Naive thymus-derived CD4-positive, alpha-beta T cell (primary cell): ENCODE measurements at regions not wholly inside any gene's neighbourhood (a gene's known extent, or its start where the extent isn't known, plus 50 kb on each side); places are given as distances from the start of the nearest gene placed in this dataset.

Source experiments
- ATAC-seq: fragments of 150-1000 bp; cut with Tn5 transposase; 2 replicates; pipeline ENCODE4 v1.10.0; 2021; ENCODE audit warnings: mild to moderate bottlenecking, moderate library complexity
- CTCF ChIA-PET: fragments of 350-600 bp; sonication (Branson Sonifier 250); formaldehyde crosslinking; loops from one replicate; lab custom pipeline; 2021; ENCODE audit warnings: antibody characterized with exemption; lab: Charles Lee
- POLR2A ChIA-PET: fragments of 350-600 bp; sonication (Branson Sonifier 250); formaldehyde crosslinking; loops from one replicate; lab custom pipeline; 2021; ENCODE audit warnings: antibody characterized with exemption, inconsistent platforms; lab: Charles Lee
- DNase-seq, 9 donors: peaks; one replicate each; pipeline versions ENCODE4 v3.0.0 to v3.0.0-alpha.2; 2020 to 2022; ENCODE audit warnings: mixed read lengths in 1 of 9
- H3K27ac ChIP-seq: one replicate; pipeline ENCODE4 v1.7.0; 2013; ENCODE audit warnings: mild to moderate bottlenecking, low read depth, low read length, moderate library complexity
- H3K27me3 ChIP-seq, 2 donors: one replicate each; pipeline ENCODE4 v1.7.0; 2013; ENCODE audit warnings: low read length in 2 of 2, mild to moderate bottlenecking in 2 of 2, moderate library complexity in 2 of 2; ENCODE audit not compliant: control insufficient read depth in 2 of 2, insufficient read depth in 2 of 2
- H3K36me3 ChIP-seq, 3 experiments: 1 replicate in 2 of 3; 2 replicates in 1 of 3; pipeline ENCODE4 v1.7.0; 2013; ENCODE audit warnings: low read length in 3 of 3, mild to moderate bottlenecking in 3 of 3, moderate library complexity in 1 of 3; ENCODE audit not compliant: insufficient read depth in 3 of 3, control insufficient read depth in 2 of 3
- H3K4me1 ChIP-seq, 2 donors: one replicate each; pipeline ENCODE4 v1.7.0; 2013; ENCODE audit warnings: low read length in 2 of 2, mild to moderate bottlenecking in 2 of 2, moderate library complexity in 1 of 2; ENCODE audit not compliant: control insufficient read depth in 2 of 2, insufficient read depth in 2 of 2
- H3K4me3 ChIP-seq: 2 replicates; pipeline ENCODE4 v1.7.0; 2013; ENCODE audit warnings: mild to moderate bottlenecking, low read length
- H3K9me3 ChIP-seq, 3 experiments: 1 replicate in 2 of 3; 2 replicates in 1 of 3; pipeline ENCODE4 v1.7.0; 2013; ENCODE audit warnings: low read length in 3 of 3; ENCODE audit not compliant: control insufficient read depth in 2 of 3
- H3K27ac Mint-ChIP-seq, 9 donors: one replicate each; pipeline ENCODE4 v1.8.0; 2020 to 2022; ENCODE audit warnings: mixed read lengths in 9 of 9, mild to moderate bottlenecking in 8 of 9, moderate library complexity in 5 of 9, inconsistent platforms in 2 of 9
- H3K27me3 Mint-ChIP-seq, 5 donors: one replicate each; pipeline ENCODE4 v1.8.0; 2021 to 2022; ENCODE audit warnings: mixed read lengths in 5 of 5, mild to moderate bottlenecking in 1 of 5
- H3K36me3 Mint-ChIP-seq, 5 donors: one replicate each; pipeline ENCODE4 v1.8.0; 2020 to 2022; ENCODE audit warnings: mixed read lengths in 5 of 5, mild to moderate bottlenecking in 3 of 5, inconsistent platforms in 1 of 5
- H3K4me1 Mint-ChIP-seq, 7 donors: one replicate each; pipeline ENCODE4 v1.8.0; 2020 to 2022; ENCODE audit warnings: mixed read lengths in 7 of 7, mild to moderate bottlenecking in 3 of 7, inconsistent platforms in 1 of 7
- H3K4me3 Mint-ChIP-seq, 10 donors: one replicate each; pipeline ENCODE4 v1.8.0; 2020 to 2022; ENCODE audit warnings: mild to moderate bottlenecking in 10 of 10, mixed read lengths in 10 of 10, moderate library complexity in 6 of 10, inconsistent platforms in 2 of 10
- H3K9me3 Mint-ChIP-seq, 11 donors: one replicate each; pipeline ENCODE4 v1.8.0; 2020 to 2022; ENCODE audit warnings: mixed read lengths in 11 of 11, mild to moderate bottlenecking in 4 of 11, inconsistent platforms in 1 of 11, moderate library complexity in 1 of 11
- intact Hi-C, 2 donors: fragments of 100-400 bp; cut with micrococcal nuclease; formaldehyde crosslinking; loops; one replicate each; pipeline ENCODE4 v1.15.1; 2023

GRCh38 chr7:116399819-116400218, 99.7 kb upstream of the CAV2 start:
- no peak for DNase-seq
- Histone ChIP-seq H3K27ac (no peak overlapping the region), H3K4me3 (no peak overlapping the region), H3K9me3 (no peaks in the 10 kb centered on the region), H3K4me1 (no peaks in the 10 kb centered on the region), H3K27me3 (no peaks in the 10 kb centered on the region), H3K36me3 (no peaks in the 10 kb centered on the region)
- ChIA-PET POLR2A (no interaction called here), CTCF (no interaction called here)
- intact Hi-C loops: no loop called here
- no peak overlapping the region for H3K27ac Mint-ChIP-seq
- H3K27me3 Mint-ChIP-seq: peaks cover 10 to 33% (median 22%) of the 10 kb centered on the region in 5 donors
- H3K9me3 Mint-ChIP-seq: peaks cover 0 to 19% (median 5%) of the 10 kb centered on the region in 11 donors
- H3K4me1 Mint-ChIP-seq: no peaks in the 10 kb centered on the region
- peaks cover 0 to 3% (median 0%) of the 10 kb centered on the region in 5 donors for H3K36me3 Mint-ChIP-seq
- H3K4me3 Mint-ChIP-seq: no peak overlapping the region
- no peak for ATAC-seq

- Mint-ChIP-seq H3K27me3 (peaks cover 6 to 31% (median 26%) of the 10 kb centered on the region in 5 donors), H3K9me3 (peaks cover 0 to 19% (median 5%) of the 10 kb centered on the region in 11 donors), H3K4me1 (no peaks in the 10 kb centered on the region), H3K27ac (no peak overlapping the region), H3K4me3 (no peak overlapping the region), H3K36me3 (peaks cover 0 to 3% (median 0%) of the 10 kb centered on the region in 5 donors)
- Histone ChIP-seq H3K36me3 (no peaks in the 10 kb centered on the region), H3K4me1 (no peaks in the 10 kb centered on the region), H3K27me3 (no peaks in the 10 kb centered on the region), H3K4me3 (no peak overlapping the region), H3K9me3 (no peaks in the 10 kb centered on the region), H3K27ac (no peak overlapping the region)
- POLR2A ChIA-PET: no interaction called here
- ATAC-seq: no peak
- intact Hi-C loops: no loop called here
- CTCF ChIA-PET: no interaction called here
- DNase-seq: no peak
These were observed 99.0 kb upstream of the CAV2 start for GRCh38 chr7:116400522-116400921.

- ChIA-PET CTCF (no interaction called here), POLR2A (no interaction called here)
- no peak overlapping the region for H3K27ac ChIP-seq
- no peaks in the 10 kb centered on the region for H3K36me3 ChIP-seq
- H3K27me3 ChIP-seq: no peaks in the 10 kb centered on the region
- no peaks in the 10 kb centered on the region for H3K9me3 ChIP-seq
- DNase-seq (no peak), ATAC-seq (no peak)
- intact Hi-C loops: no loop called here
- Mint-ChIP-seq H3K4me3 (no peak overlapping the region), H3K27ac (no peak overlapping the region), H3K4me1 (no peaks in the 10 kb centered on the region), H3K27me3 (peaks cover 6 to 34% (median 21%) of the 10 kb centered on the region in 5 donors), H3K9me3 (peaks cover 0 to 19% (median 5%) of the 10 kb centered on the region in 11 donors), H3K36me3 (peaks cover 0 to 3% (median 0%) of the 10 kb centered on the region in 5 donors)
- no peaks in the 10 kb centered on the region for H3K4me1 ChIP-seq
- H3K4me3 ChIP-seq: no peak overlapping the region
These were observed 97.8 kb upstream of the CAV2 start for GRCh38 chr7:116401711-116402110.

- Histone ChIP-seq H3K27ac (no peak overlapping the region), H3K9me3 (no peaks in the 10 kb centered on the region)
- no peaks in the 10 kb centered on the region for H3K4me1 Mint-ChIP-seq
These were observed 96.3 kb upstream of the CAV2 start for GRCh38 chr7:116403265-116403664.

GRCh38 chr7:116404389-116404788, 95.1 kb upstream of the CAV2 start:
- ATAC-seq (no peak), DNase-seq (no peak)
- Histone ChIP-seq H3K36me3 (no peaks in the 10 kb centered on the region), H3K9me3 (no peaks in the 10 kb centered on the region), H3K27ac (no peak overlapping the region), H3K4me3 (no peak overlapping the region), H3K4me1 (no peaks in the 10 kb centered on the region), H3K27me3 (no peaks in the 10 kb centered on the region)
- CTCF ChIA-PET: no interaction called here
- Mint-ChIP-seq H3K27me3 (peaks cover 13 to 27% (median 21%) of the 10 kb centered on the region in 5 donors), H3K4me1 (no peaks in the 10 kb centered on the region), H3K27ac (no peak overlapping the region), H3K4me3 (no peak overlapping the region), H3K36me3 (no peaks in the 10 kb centered on the region), H3K9me3 (peaks cover 0 to 2% (median 0%) of the 10 kb centered on the region in 11 donors)
- POLR2A ChIA-PET: no interaction called here
- intact Hi-C loops: no loop called here

More at GRCh38 chr7:116403265-116403664, 96.3 kb upstream of the CAV2 start:
- ATAC-seq (no peak), DNase-seq (no peak)
- Histone ChIP-seq H3K4me1 (no peaks in the 10 kb centered on the region), H3K36me3 (no peaks in the 10 kb centered on the region), H3K27me3 (no peaks in the 10 kb centered on the region), H3K4me3 (no peak overlapping the region)
- Mint-ChIP-seq H3K36me3 (peaks cover 0 to 3% (median 0%) of the 10 kb centered on the region in 5 donors), H3K9me3 (peaks cover 0 to 8% (median 2%) of the 10 kb centered on the region in 11 donors), H3K27me3 (peaks cover 9 to 33% (median 20%) of the 10 kb centered on the region in 5 donors), H3K27ac (no peak overlapping the region), H3K4me3 (no peak overlapping the region)
- intact Hi-C loops: no loop called here
- CTCF ChIA-PET: no interaction called here
- POLR2A ChIA-PET: no interaction called here

DNA sequence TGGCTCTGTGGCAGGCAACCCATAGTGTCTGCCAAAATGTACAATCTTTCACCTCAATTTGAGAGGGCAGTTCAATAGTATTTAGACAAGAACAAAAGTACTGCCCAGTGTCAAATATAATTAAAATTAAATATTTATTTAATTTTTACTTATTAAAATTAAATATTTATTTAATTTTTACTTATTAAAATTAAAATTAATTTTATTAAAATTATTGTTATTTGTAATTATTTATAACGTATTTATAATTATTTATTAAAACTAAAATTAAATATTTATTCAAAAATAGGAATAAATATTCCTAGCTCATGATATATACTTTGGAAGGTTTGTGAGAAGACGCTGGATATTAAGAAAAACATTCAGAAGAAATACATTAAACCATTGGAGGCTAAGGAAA, 93.7 kb upstream of the CAV2 start:
- no peaks in the 10 kb centered on the region for H3K36me3 ChIP-seq

DNA sequence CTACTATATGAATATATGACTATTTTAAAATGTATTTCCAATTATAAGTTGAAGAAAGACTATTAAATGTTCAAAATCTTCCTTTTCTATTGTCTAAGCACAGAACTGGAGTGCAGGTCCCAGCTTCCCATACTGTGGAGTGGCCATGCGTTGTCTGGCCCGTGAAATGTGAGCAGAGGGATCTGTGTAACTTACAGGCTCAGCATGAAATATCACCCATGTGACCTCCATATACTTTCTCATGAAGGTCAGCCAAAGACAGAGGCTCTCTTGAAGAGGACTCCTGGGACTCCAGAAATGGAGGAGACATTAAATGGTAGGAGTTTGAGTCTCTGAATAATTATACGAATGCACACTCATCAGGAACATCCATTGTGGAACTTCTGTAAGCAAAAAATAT, 92.4 kb upstream of the CAV2 start:
- DNase-seq (no peak), ATAC-seq (no peak)
- Histone ChIP-seq H3K27ac (no peak overlapping the region), H3K4me1 (no peaks in the 10 kb centered on the region), H3K4me3 (no peak overlapping the region), H3K36me3 (no peaks in the 10 kb centered on the region), H3K9me3 (no peaks in the 10 kb centered on the region), H3K27me3 (no peaks in the 10 kb centered on the region)
- POLR2A ChIA-PET: no interaction called here
- no peaks in the 10 kb centered on the region for H3K4me1 Mint-ChIP-seq
- no peak overlapping the region for H3K27ac Mint-ChIP-seq
- CTCF ChIA-PET: no interaction called here
- no peak overlapping the region for H3K4me3 Mint-ChIP-seq
- intact Hi-C loops: no loop called here
- no peaks in the 10 kb centered on the region for H3K36me3 Mint-ChIP-seq
- H3K9me3 Mint-ChIP-seq: peaks cover 0 to 4% (median 0%) of the 10 kb centered on the region in 11 donors
- H3K27me3 Mint-ChIP-seq: peaks cover 7 to 27% (median 15%) of the 10 kb centered on the region in 5 donors

More for the DNA sequence above, 93.7 kb upstream of the CAV2 start:
- H3K27ac ChIP-seq: no peak overlapping the region
- H3K27ac Mint-ChIP-seq: no peak overlapping the region
- H3K9me3 ChIP-seq: no peaks in the 10 kb centered on the region
- no peaks in the 10 kb centered on the region for H3K4me1 ChIP-seq
- ChIA-PET CTCF (no interaction called here), POLR2A (no interaction called here)
- intact Hi-C loops: no loop called here
- no peak overlapping the region for H3K4me3 Mint-ChIP-seq
- peaks cover 10 to 27% (median 19%) of the 10 kb centered on the region in 5 donors for H3K27me3 Mint-ChIP-seq
- DNase-seq (no peak), ATAC-seq (no peak)
- no peak overlapping the region for H3K4me3 ChIP-seq
- H3K27me3 ChIP-seq: no peaks in the 10 kb centered on the region
- no peaks in the 10 kb centered on the region for H3K36me3 Mint-ChIP-seq
- H3K4me1 Mint-ChIP-seq: no peaks in the 10 kb centered on the region
- H3K9me3 Mint-ChIP-seq: peaks cover 0 to 4% (median 0%) of the 10 kb centered on the region in 11 donors
